Body of pancreas (tissue), 4 donors: ENCODE measurements at regions not wholly inside any gene's neighbourhood (a gene's known extent, or its start where the extent isn't known, plus 50 kb on each side); places are given as distances from the start of the nearest gene placed in this dataset.

Experiments used
- ATAC-seq: fragments of 150-250 bp; one replicate; pipeline ENCODE4 v1.9.1; 2016
- DNase-seq, 4 donors: peaks; one replicate each; pipeline ENCODE4 v3.0.0-alpha.2; 2019
- H3K27ac ChIP-seq, 4 donors: fragments of 200-600 bp; sonication (generic); 1 replicate in 3 of 4; 2 replicates in 1 of 4; pipeline versions ENCODE4 v1.5.1 to v1.6.1; 2016 to 2019; ENCODE audit warnings: mild to moderate bottlenecking in 1 of 4, mixed read lengths in 1 of 4, moderate library complexity in 1 of 4
- H3K27me3 ChIP-seq, 2 donors: fragments of 200-600 bp; sonication (generic); one replicate each; pipeline ENCODE4 v1.6.0; 2016; ENCODE audit warnings: mild to moderate bottlenecking in 1 of 2
- H3K36me3 ChIP-seq, 2 donors: fragments of 200-600 bp; sonication (generic); replicated peaks in 1 of 2; 2 replicates each; pipeline ENCODE4 v1.5.1; 2016; ENCODE audit warnings: low read depth in 2 of 2; ENCODE audit not compliant: insufficient read depth in 1 of 2
- H3K4me1 ChIP-seq: fragments of 200-600 bp; sonication (generic); one replicate; pipeline ENCODE4 v1.6.0; 2016
- H3K4me3 ChIP-seq, 2 donors: fragments of 200-600 bp; sonication (generic); 1 replicate in 1 of 2; 2 replicates in 1 of 2; pipeline ENCODE4 v1.5.1; 2016 to 2019
- H3K9me3 ChIP-seq, 3 donors: fragments of 200-600 bp; sonication (generic); 1 replicate in 2 of 3; 2 replicates in 1 of 3; pipeline ENCODE4 v1.5.1; 2016
- POLR2A ChIP-seq, 3 donors: fragments of 450-650 bp; IDR thresholded peaks; one replicate each; pipeline ENCODE4 v1.6.1; 2016; ENCODE audit warnings: antibody characterized with exemption in 3 of 3, mild to moderate bottlenecking in 2 of 3
- WGBS, 2 donors: methylation state at CpG; one replicate each; pipeline ENCODE4 v1.1.5; 2017; 5-methylcytosine and 5-hydroxymethylcytosine counted together
- intact Hi-C: fragments of 100-400 bp; cut with DNase I; formaldehyde crosslinking; loops from one replicate; pipeline ENCODE4 v1.15.1; 2023
- TF ChIP-seq, protein P1 (sequence below), 7 experiments: fragments of 450-650 bp in 4 of 7; fragments of 200-600 bp in 3 of 7; sonication (generic) in 3 of 7; IDR thresholded peaks; one replicate each; pipeline ENCODE4 v1.5.1; 2016 to 2019; ENCODE audit warnings: antibody characterized with exemption in 7 of 7

DNA sequence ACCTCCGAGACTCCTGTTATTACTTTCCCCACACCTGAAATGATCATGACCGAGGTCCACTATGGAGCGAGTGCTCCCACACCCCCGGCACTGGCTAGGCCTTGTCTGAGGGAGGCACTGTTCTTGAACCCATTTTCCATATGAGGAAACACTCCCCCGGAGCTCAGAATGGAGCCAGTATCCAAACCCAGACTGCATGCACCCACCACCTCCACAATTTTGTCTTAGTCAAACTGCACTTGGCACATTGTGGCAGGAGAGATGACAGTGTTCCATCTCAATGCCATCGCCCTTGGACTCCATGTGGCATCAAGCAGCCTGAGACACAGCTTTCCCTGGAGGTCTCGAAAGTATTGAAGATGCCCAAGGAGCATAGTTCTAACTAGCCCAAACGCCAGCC lies 154.1 kb downstream of the NUP210 start:
- TF ChIP-seq POLR2A (IDR thresholded peaks at IDR 0.05), result no peak
- TF ChIP-seq, protein P1, sequence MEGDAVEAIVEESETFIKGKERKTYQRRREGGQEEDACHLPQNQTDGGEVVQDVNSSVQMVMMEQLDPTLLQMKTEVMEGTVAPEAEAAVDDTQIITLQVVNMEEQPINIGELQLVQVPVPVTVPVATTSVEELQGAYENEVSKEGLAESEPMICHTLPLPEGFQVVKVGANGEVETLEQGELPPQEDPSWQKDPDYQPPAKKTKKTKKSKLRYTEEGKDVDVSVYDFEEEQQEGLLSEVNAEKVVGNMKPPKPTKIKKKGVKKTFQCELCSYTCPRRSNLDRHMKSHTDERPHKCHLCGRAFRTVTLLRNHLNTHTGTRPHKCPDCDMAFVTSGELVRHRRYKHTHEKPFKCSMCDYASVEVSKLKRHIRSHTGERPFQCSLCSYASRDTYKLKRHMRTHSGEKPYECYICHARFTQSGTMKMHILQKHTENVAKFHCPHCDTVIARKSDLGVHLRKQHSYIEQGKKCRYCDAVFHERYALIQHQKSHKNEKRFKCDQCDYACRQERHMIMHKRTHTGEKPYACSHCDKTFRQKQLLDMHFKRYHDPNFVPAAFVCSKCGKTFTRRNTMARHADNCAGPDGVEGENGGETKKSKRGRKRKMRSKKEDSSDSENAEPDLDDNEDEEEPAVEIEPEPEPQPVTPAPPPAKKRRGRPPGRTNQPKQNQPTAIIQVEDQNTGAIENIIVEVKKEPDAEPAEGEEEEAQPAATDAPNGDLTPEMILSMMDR (IDR thresholded peaks at IDR 0.05), result no peak
- H3K4me3 ChIP-seq, result no peak overlapping the region
- H3K9me3 ChIP-seq, result no peaks in the 10 kb centered on the region
- intact Hi-C loops, result no loop called here
- H3K27ac ChIP-seq, result no peak overlapping the region
- H3K27me3 ChIP-seq, result no peaks in the 10 kb centered on the region
- 86 to 90% methylated on average over 7 to 8 of the region's 8 CpGs for WGBS, 2 donors
- no peaks in the 10 kb centered on the region for H3K4me1 ChIP-seq
- ATAC-seq, result no peak
- H3K36me3 ChIP-seq, result no peaks in the 10 kb centered on the region
- no peak for DNase-seq

DNA sequence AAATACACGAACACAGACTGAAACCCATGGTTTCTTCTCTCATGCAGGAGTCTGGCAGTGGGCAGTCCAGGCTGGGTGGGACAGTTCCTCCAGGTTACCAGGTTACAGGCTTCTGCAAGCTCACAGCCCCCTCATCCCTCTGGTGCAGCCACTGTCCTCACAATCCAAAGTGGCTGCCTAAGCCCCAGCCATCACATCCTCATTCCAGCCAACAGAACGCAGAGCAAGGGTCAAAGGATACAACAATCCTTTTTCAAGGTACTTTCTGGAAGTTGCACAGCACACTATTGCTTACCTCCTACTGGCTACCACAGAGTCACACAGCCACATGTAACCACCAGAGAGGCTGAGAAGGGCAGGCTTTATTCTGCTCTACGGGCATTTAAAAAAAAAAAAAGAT lies 154.6 kb downstream of the NUP210 start:
- DNase-seq, result no peak
- Histone ChIP-seq H3K27ac (no peak overlapping the region), H3K36me3 (no peaks in the 10 kb centered on the region), H3K4me1 (no peaks in the 10 kb centered on the region), H3K4me3 (no peak overlapping the region), H3K9me3 (no peaks in the 10 kb centered on the region), H3K27me3 (no peaks in the 10 kb centered on the region)
- TF ChIP-seq, protein P1 (IDR thresholded peaks at IDR 0.05), result no peak
- TF ChIP-seq POLR2A (IDR thresholded peaks at IDR 0.05), result no peak
- 78 to 91% methylated on average over 3 of the region's 3 CpGs for WGBS, 2 donors
- intact Hi-C loops, result no loop called here
- no peak for ATAC-seq

GRCh38 chr3:13265016-13265415 lies 155.1 kb downstream of the NUP210 start:
- Histone ChIP-seq H3K36me3 (no peaks in the 10 kb centered on the region), H3K9me3 (no peaks in the 10 kb centered on the region), H3K27me3 (no peaks in the 10 kb centered on the region), H3K4me3 (no peak overlapping the region), H3K27ac (no peak overlapping the region), H3K4me1 (no peaks in the 10 kb centered on the region)
- 94 to 95% methylated on average over 6 to 7 of the region's 7 CpGs for WGBS, 2 donors
- ATAC-seq (no peak), DNase-seq (no peak)
- intact Hi-C loops, result no loop called here
- TF ChIP-seq POLR2A (IDR thresholded peaks at IDR 0.05), result no peak
- TF ChIP-seq, protein P1 (IDR thresholded peaks at IDR 0.05), result no peak

DNA sequence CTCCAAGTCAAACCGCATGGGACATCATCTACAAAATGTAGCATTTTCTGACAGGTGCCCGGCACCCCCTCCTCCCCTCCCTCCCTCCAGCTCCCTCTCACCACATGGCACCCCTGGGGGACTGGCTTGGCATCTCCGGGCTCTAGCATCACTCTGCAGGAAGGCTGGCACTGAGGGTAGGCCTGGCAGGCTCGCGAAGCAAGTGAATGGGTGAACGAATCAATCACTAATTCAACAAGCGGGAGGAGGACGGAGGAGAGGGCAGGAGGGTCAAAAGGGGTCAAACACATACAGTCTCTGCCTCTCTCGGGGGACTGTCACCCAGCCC lies 155.7 kb downstream of the NUP210 start:
- intact Hi-C loops, result no loop called here
- WGBS, 2 donors, result 80 to 83% methylated on average over 9 of the region's 9 CpGs

More for the DNA sequence above, 155.7 kb downstream of the NUP210 start:
- Histone ChIP-seq H3K27me3 (no peaks in the 10 kb centered on the region), H3K27ac (no peak overlapping the region), H3K4me3 (no peak overlapping the region), H3K9me3 (no peaks in the 10 kb centered on the region), H3K4me1 (no peaks in the 10 kb centered on the region), H3K36me3 (no peaks in the 10 kb centered on the region)
- DNase-seq (no peak), ATAC-seq (no peak)
- TF ChIP-seq, protein P1 (IDR thresholded peaks at IDR 0.05), result no peak
- no peak for TF ChIP-seq POLR2A (IDR thresholded peaks at IDR 0.05)
